Thymus (tissue), 11 donors: ENCODE measurements at regions not wholly inside any gene's neighbourhood (a gene's known extent, or its start where the extent isn't known, plus 50 kb on each side); places are given as distances from the start of the nearest gene placed in this dataset.

Source experiments
- DNase-seq, 9 donors: peaks; one replicate each; pipeline ENCODE4 v3.0.0-alpha.2; 2013; ENCODE audit warnings: low spot score in 9 of 9, low read depth in 6 of 9, missing footprints in 1 of 9
- H3K27ac ChIP-seq, 2 donors: one replicate each; pipeline ENCODE4 v1.5.1; 2013; ENCODE audit warnings: control low read depth in 1 of 2, low read depth in 1 of 2, low read length in 1 of 2, mild to moderate bottlenecking in 1 of 2, moderate library complexity in 1 of 2
- H3K27me3 ChIP-seq, 2 donors: one replicate each; pipeline ENCODE4 v1.5.1; 2013; ENCODE audit warnings: low read length in 1 of 2; ENCODE audit not compliant: control insufficient read depth in 2 of 2, insufficient read depth in 1 of 2
- H3K36me3 ChIP-seq, 2 donors: one replicate each; pipeline ENCODE4 v1.5.1; 2013; ENCODE audit warnings: low read length in 1 of 2, mild to moderate bottlenecking in 1 of 2, moderate library complexity in 1 of 2; ENCODE audit not compliant: control insufficient read depth in 2 of 2, insufficient read depth in 2 of 2
- H3K4me1 ChIP-seq, 2 donors: one replicate each; pipeline ENCODE4 v1.5.1; 2013; ENCODE audit warnings: low read length in 2 of 2; ENCODE audit not compliant: control insufficient read depth in 2 of 2, insufficient read depth in 2 of 2
- H3K4me3 ChIP-seq, 2 donors: one replicate each; pipeline ENCODE4 v1.5.1; 2013; ENCODE audit warnings: low read length in 2 of 2, control low read depth in 1 of 2, mild to moderate bottlenecking in 1 of 2
- H3K9me3 ChIP-seq, 2 donors: one replicate each; pipeline ENCODE4 v1.5.1; 2013; ENCODE audit warnings: low read length in 1 of 2, mild to moderate bottlenecking in 1 of 2; ENCODE audit not compliant: control insufficient read depth in 2 of 2, insufficient read depth in 1 of 2
- WGBS: extraction: QIAGEN DNeasy Blood & Tissue Kit; methylation state at CpG from one replicate; pipeline ENCODE4 v1.1.7; 2013; 5-methylcytosine and 5-hydroxymethylcytosine counted together
- donor health status: healthy.

- no peak for DNase-seq
- Histone ChIP-seq H3K36me3 (no peaks in the 10 kb centered on the region), H3K4me3 (no peak overlapping the region), H3K27ac (no peak overlapping the region), H3K4me1 (no peaks in the 10 kb centered on the region), H3K9me3 (no peaks in the 10 kb centered on the region), H3K27me3 (no peaks in the 10 kb centered on the region)
- WGBS, result 94% methylated on average over 1 of the region's 1 CpG
Observed at GRCh38 chr4:133592106-133592505, 443.0 kb downstream of the PCDH10 start.

- Histone ChIP-seq H3K9me3 (peaks cover 0 to 2% of the 10 kb centered on the region in 2 donors), H3K27ac (no peak overlapping the region), H3K4me1 (no peaks in the 10 kb centered on the region), H3K27me3 (no peaks in the 10 kb centered on the region), H3K36me3 (no peaks in the 10 kb centered on the region), H3K4me3 (no peak overlapping the region)
- 94% methylated on average over 2 of the region's 2 CpGs for WGBS
- DNase-seq, result no peak
Observed at GRCh38 chr4:133588306-133588705, 439.2 kb downstream of the PCDH10 start.

GRCh38 chr4:133585323-133585722, 436.2 kb downstream of the PCDH10 start:
- H3K9me3 ChIP-seq, result peaks cover 0 to 2% of the 10 kb centered on the region in 2 donors
- no peak overlapping the region for H3K27ac ChIP-seq
- no peak for DNase-seq
- no peaks in the 10 kb centered on the region for H3K4me1 ChIP-seq
- H3K36me3 ChIP-seq, result no peaks in the 10 kb centered on the region
- 94% methylated on average over 8 of the region's 8 CpGs for WGBS
- no peaks in the 10 kb centered on the region for H3K27me3 ChIP-seq
- no peak overlapping the region for H3K4me3 ChIP-seq

GRCh38 chr4:133584714-133585113, 435.6 kb downstream of the PCDH10 start:
- Histone ChIP-seq H3K4me3 (no peak overlapping the region), H3K36me3 (no peaks in the 10 kb centered on the region), H3K27me3 (no peaks in the 10 kb centered on the region), H3K9me3 (peaks cover 0 to 2% of the 10 kb centered on the region in 2 donors), H3K4me1 (no peaks in the 10 kb centered on the region), H3K27ac (no peak overlapping the region)
- no peak for DNase-seq
- 96% methylated on average over 5 of the region's 5 CpGs for whole genome bisulfite sequencing

- Histone ChIP-seq H3K4me3 (no peak overlapping the region), H3K27me3 (no peaks in the 10 kb centered on the region), H3K9me3 (peaks cover 0 to 2% of the 10 kb centered on the region in 2 donors), H3K27ac (no peak overlapping the region), H3K4me1 (no peaks in the 10 kb centered on the region), H3K36me3 (no peaks in the 10 kb centered on the region)
- no peak for DNase-seq
- WGBS, result 97% methylated on average over 2 of the region's 2 CpGs
Observed at GRCh38 chr4:133581996-133582619, 433.0 kb downstream of the PCDH10 start.

GRCh38 chr4:133574248-133574647, 425.2 kb downstream of the PCDH10 start:
- no peaks in the 10 kb centered on the region for H3K36me3 ChIP-seq
- DNase-seq, result no peak
- WGBS, result 93% methylated on average over 1 of the region's 1 CpG
- no peaks in the 10 kb centered on the region for H3K4me1 ChIP-seq
- H3K4me3 ChIP-seq, result no peak overlapping the region
- H3K9me3 ChIP-seq, result no peaks in the 10 kb centered on the region
- no peak overlapping the region for H3K27ac ChIP-seq
- no peaks in the 10 kb centered on the region for H3K27me3 ChIP-seq

- H3K27ac ChIP-seq, result no peak overlapping the region
- DNase-seq, result no peak
Observed at GRCh38 chr4:133565379-133565778, 416.3 kb downstream of the PCDH10 start.

GRCh38 chr4:133559987-133560386, 410.9 kb downstream of the PCDH10 start:
- no peak for DNase-seq
- Histone ChIP-seq H3K36me3 (no peaks in the 10 kb centered on the region), H3K4me3 (no peak overlapping the region), H3K4me1 (no peaks in the 10 kb centered on the region), H3K27ac (no peak overlapping the region), H3K27me3 (no peaks in the 10 kb centered on the region), H3K9me3 (no peaks in the 10 kb centered on the region)
- 90% methylated on average over 6 of the region's 6 CpGs for WGBS

More at GRCh38 chr4:133565379-133565778, 416.3 kb downstream of the PCDH10 start:
- H3K4me3 ChIP-seq, result no peak overlapping the region
- H3K4me1 ChIP-seq, result no peaks in the 10 kb centered on the region
- H3K9me3 ChIP-seq, result no peaks in the 10 kb centered on the region
- H3K36me3 ChIP-seq, result no peaks in the 10 kb centered on the region
- WGBS, result 5% methylated on average over 1 of the region's 1 CpG
- H3K27me3 ChIP-seq, result no peaks in the 10 kb centered on the region

- no peaks in the 10 kb centered on the region for H3K4me1 ChIP-seq
- H3K36me3 ChIP-seq, result no peaks in the 10 kb centered on the region
- H3K4me3 ChIP-seq, result no peak overlapping the region
- no peaks in the 10 kb centered on the region for H3K9me3 ChIP-seq
- H3K27ac ChIP-seq, result no peak overlapping the region
- H3K27me3 ChIP-seq, result no peaks in the 10 kb centered on the region
- 94% methylated on average over 1 of the region's 1 CpG for WGBS
- DNase-seq, result no peak
Observed at GRCh38 chr4:133555671-133556070, 406.6 kb downstream of the PCDH10 start.
